MG63 (cell line): ENCODE measurements at regions not wholly inside any gene's neighbourhood (a gene's known extent, or its start where the extent isn't known, plus 50 kb on each side); places are given as distances from the start of the nearest gene placed in this dataset.
"Not testable (repeated sequence)": the region's sequence is repeated elsewhere in the genome, so short reads cannot be mapped to it uniquely, and the experiment has no call there.

Source experiments
- DNase-seq: peaks from one replicate; pipeline ENCODE4 v3.0.0-alpha.2; 2020
- H3K27me3 ChIP-seq: fragments of 250-450 bp; sonication (Bioruptor Pico); 2 replicates; pipeline ENCODE4 v1.5.1; 2020; ENCODE audit warnings: mild to moderate bottlenecking, moderate library complexity
- H3K36me3 ChIP-seq: fragments of 250-450 bp; sonication (Bioruptor Pico); 2 replicates; pipeline ENCODE4 v1.5.1; 2020; ENCODE audit warnings: mild to moderate bottlenecking, moderate library complexity
- H3K4me3 ChIP-seq: fragments of 250-450 bp; sonication (Bioruptor Pico); 2 replicates; pipeline ENCODE4 v1.5.1; 2020; ENCODE audit warnings: mild to moderate bottlenecking, moderate library complexity
- H3K9me3 ChIP-seq: fragments of 250-450 bp; sonication (Bioruptor Pico); 2 replicates; pipeline ENCODE4 v1.5.1; 2020; ENCODE audit warnings: mild to moderate bottlenecking, moderate library complexity

GRCh38 chr5:166596043-166596442, 1695.4 kb upstream of the WWC1 start:
- H3K4me3 ChIP-seq = no peak overlapping the region
- H3K36me3 ChIP-seq = no peaks in the 10 kb centered on the region
- H3K9me3 ChIP-seq = no peaks in the 10 kb centered on the region
- H3K27me3 ChIP-seq = no peaks in the 10 kb centered on the region
- no peak for DNase-seq

DNA sequence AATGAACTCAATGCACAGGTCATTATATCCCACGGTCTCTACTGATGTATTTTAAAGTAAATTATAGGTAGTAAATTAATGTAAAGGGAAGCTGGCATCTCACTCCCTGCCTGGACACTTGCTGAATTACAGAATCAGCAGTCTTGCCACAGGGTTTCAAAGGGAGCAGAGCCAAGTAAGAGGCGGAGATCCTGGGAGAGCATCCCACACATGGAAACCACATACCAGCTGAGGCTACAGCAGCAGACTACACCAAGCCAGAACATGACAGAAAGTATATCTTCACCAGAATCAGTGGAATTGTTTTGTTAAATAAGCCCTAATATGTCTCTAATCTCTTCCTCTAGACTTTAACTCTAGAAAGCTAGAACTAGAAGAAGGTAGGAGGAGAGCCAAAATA, 1689.2 kb upstream of the WWC1 start:
- H3K9me3 ChIP-seq = no peaks in the 10 kb centered on the region
- H3K36me3 ChIP-seq = no peaks in the 10 kb centered on the region
- no peak overlapping the region for H3K4me3 ChIP-seq
- H3K27me3 ChIP-seq = no peaks in the 10 kb centered on the region
- DNase-seq = no peak

GRCh38 chr5:166617507-166617906, 1673.9 kb upstream of the WWC1 start:
- Histone ChIP-seq H3K9me3 (0 out of 2 replicates have a peak, but pooled peaks cover 2% of the 10 kb centered on the region), H3K27me3 (no peaks in the 10 kb centered on the region), H3K4me3 (no peak overlapping the region), H3K36me3 (no peaks in the 10 kb centered on the region)
- no peak for DNase-seq

DNA sequence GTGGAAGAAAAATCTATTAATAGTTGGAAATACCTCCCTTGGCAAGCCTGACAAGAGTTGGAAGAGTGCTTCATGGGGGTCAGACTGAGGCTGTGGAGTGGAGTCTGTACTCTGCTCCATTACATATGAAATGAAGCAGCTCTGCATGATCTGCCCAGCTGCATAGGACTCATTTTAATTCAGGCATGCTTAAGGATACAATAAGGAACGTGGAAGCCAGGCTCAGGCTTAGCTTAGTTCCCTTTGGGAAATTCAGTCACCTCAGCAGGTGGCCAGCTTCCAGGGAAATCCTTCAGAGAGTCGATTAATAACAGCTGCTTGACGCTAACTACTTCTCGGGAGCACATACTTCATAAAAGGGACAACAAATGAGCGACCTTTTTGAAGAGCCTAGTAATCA, 1672.9 kb upstream of the WWC1 start:
- no peak overlapping the region for H3K4me3 ChIP-seq
- no peaks in the 10 kb centered on the region for H3K27me3 ChIP-seq
- no peak for DNase-seq
- no peaks in the 10 kb centered on the region for H3K36me3 ChIP-seq
- H3K9me3 ChIP-seq = 0 out of 2 replicates have a peak, but pooled peaks cover 2% of the 10 kb centered on the region

DNA sequence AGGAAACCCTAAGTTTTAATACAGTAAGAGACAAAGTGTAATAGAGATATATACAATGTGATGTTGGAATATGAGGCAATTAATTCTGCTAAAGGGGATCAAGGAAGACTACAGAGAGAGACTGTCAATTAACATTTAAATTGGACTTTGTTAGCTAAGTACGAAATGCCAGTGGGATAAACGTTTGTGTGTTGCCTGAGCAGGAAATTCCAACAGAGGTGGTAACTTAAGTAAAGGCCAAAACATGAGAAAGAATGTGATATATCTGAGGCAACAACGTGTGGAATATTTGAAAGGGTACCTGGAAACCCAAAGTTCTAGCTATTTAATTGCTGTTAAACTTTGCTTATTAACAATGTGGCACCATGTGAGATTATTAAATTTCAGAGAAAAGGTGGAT, 1666.9 kb upstream of the WWC1 start:
- Histone ChIP-seq H3K36me3 (no peaks in the 10 kb centered on the region), H3K27me3 (no peaks in the 10 kb centered on the region), H3K9me3 (no peaks in the 10 kb centered on the region), H3K4me3 (no peak overlapping the region)
- no peak for DNase-seq

DNA sequence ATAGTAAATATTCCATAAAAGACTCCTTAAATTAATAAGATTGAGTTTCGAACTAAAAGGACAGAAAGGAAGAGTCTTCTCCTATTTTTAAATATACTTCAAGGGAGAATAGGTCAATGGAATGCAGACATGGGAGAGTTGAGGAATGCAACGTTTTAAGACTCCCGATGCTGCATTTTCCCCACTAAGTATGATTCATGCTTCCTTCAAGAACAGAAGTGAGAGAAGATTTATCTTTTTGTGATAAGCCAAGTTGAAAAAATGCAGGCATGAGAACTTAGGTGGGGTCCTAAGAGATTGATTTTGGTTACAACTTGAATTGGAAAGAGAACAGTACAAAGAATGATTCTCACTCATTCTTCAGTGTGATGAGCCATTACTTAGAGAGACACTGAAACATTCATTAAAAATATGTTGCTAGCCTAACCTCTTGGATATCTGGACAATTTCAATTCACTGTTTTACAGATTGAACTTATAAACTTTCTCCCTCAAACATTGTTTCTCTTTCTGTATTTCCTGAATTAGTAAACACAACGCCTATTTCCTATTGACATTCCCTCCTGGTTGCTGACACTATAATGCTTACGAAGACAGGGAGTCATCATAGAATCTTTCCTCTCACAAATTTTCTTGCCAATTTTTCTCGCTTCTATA, 1666.1 kb upstream of the WWC1 start:
- no peak for DNase-seq
- Histone ChIP-seq H3K9me3 (no peaks in the 10 kb centered on the region), H3K4me3 (no peak overlapping the region), H3K27me3 (no peaks in the 10 kb centered on the region), H3K36me3 (no peaks in the 10 kb centered on the region)

GRCh38 chr5:166637295-166637694, 1654.2 kb upstream of the WWC1 start:
- no peaks in the 10 kb centered on the region; the same call in 1 of the 2 replicates for H3K27me3 ChIP-seq
- no peaks in the 10 kb centered on the region for H3K9me3 ChIP-seq
- H3K36me3 ChIP-seq = no peaks in the 10 kb centered on the region
- no peak for DNase-seq
- H3K4me3 ChIP-seq = no peak overlapping the region

DNA sequence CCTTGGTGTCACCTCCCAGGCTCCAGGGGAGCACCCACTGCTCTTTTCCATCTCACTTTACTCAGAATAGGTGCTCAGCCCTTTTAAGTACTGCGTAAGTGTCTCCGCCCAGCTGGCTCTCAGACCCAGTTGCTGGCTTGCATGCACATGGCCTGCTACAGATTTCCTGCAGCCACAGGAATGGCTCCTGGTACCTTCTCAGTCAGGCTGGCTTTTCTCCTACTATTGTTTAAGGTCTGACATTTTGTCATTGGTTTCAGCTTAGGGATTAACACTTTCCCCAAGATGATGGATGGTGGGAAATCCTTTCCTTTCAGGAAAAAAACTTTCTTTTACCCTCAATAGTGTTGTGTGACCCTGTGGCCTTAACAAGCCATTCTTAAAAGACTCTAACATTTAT, 1652.3 kb upstream of the WWC1 start:
- no peaks in the 10 kb centered on the region; the same call in 1 of the 2 replicates for H3K27me3 ChIP-seq
- H3K36me3 ChIP-seq = no peaks in the 10 kb centered on the region
- H3K4me3 ChIP-seq = no peak overlapping the region
- DNase-seq = peak; percentile 6
- no peaks in the 10 kb centered on the region for H3K9me3 ChIP-seq

GRCh38 chr5:166640136-166640535, 1651.3 kb upstream of the WWC1 start:
- H3K36me3 ChIP-seq, H3K9me3 ChIP-seq, H3K27me3 ChIP-seq, H3K4me3 ChIP-seq: not testable (repeated sequence)
- peak; percentile 85 for DNase-seq

DNA sequence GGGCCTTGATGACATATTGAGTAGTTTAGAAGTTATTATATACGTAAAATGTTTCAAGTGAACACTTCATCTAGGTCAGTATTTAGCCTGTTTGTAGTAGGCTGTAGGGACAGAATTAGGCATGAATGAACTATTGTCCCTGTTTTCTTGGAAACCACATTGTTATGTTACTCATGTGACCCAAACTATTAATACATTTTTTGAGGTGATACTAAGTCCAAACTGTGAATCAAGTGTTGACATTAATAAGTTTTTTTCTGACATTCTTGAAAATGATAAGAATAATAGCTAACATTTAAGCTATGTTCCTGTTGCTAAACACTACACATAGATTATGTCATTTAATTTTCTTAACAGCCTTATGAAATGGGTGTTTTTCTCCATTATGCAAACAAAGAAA, 1642.7 kb upstream of the WWC1 start:
- H3K4me3 ChIP-seq = no peak overlapping the region
- no peaks in the 10 kb centered on the region for H3K9me3 ChIP-seq
- DNase-seq = no peak
- no peaks in the 10 kb centered on the region; the same call in 1 of the 2 replicates for H3K27me3 ChIP-seq
- no peaks in the 10 kb centered on the region for H3K36me3 ChIP-seq

- Histone ChIP-seq H3K4me3 (no peak overlapping the region), H3K27me3 (no peaks in the 10 kb centered on the region), H3K9me3 (no peaks in the 10 kb centered on the region), H3K36me3 (no peaks in the 10 kb centered on the region)
- no peak for DNase-seq
Measured at GRCh38 chr5:166649676-166650075, 1641.8 kb upstream of the WWC1 start.

GRCh38 chr5:166651234-166651633, 1640.2 kb upstream of the WWC1 start:
- Histone ChIP-seq H3K9me3 (no peaks in the 10 kb centered on the region), H3K4me3 (no peak overlapping the region), H3K27me3 (no peaks in the 10 kb centered on the region), H3K36me3 (no peaks in the 10 kb centered on the region)
- DNase-seq = no peak

DNA sequence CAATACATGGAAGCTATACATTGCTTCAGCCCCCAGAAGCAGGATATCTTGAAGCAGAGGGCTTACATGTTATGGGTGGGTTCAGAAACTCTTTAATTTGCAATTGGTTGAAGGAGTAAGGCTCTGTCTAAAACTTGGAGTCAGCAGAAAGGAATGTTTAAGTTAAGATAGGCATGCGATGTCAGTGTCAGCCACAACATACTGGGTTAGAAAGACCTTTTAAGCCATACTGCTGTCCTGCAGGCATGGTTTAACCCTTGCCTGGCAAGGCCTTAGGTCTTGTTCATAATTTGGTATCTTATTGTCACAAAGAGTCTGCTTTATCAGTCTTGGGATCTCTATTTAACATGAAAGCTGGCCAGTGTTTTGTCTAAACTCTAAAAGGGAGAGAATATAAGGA, 1619.6 kb upstream of the WWC1 start:
- no peak overlapping the region for H3K4me3 ChIP-seq
- DNase-seq = no peak

GRCh38 chr5:166672431-166672830, 1619.0 kb upstream of the WWC1 start:
- H3K4me3 ChIP-seq = no peak overlapping the region
- no peak for DNase-seq
- H3K9me3 ChIP-seq = no peaks in the 10 kb centered on the region
- no peaks in the 10 kb centered on the region for H3K27me3 ChIP-seq
- H3K36me3 ChIP-seq = no peaks in the 10 kb centered on the region

More for the DNA sequence above, 1619.6 kb upstream of the WWC1 start:
- Histone ChIP-seq H3K27me3 (no peaks in the 10 kb centered on the region), H3K36me3 (no peaks in the 10 kb centered on the region), H3K9me3 (no peaks in the 10 kb centered on the region)

DNA sequence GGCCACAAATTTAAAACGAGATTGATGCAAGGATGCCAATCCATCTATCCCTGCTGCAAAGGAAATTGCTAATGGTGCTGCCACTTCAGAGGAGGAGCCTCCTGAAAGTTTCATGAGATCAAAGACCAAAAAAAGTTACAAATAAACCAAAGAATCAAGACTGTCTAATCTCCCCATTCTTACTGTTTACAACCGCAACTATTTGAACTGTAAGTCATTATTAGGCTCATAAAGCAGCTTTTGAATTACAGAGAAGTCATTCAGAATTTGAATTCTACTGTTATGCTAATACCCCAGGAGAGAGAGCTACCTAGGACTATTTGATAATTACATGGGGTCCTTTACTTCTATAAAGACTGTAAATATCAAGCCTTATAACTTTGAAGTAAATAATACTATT, 1613.6 kb upstream of the WWC1 start:
- no peak overlapping the region for H3K4me3 ChIP-seq
- no peaks in the 10 kb centered on the region for H3K36me3 ChIP-seq
- no peaks in the 10 kb centered on the region for H3K9me3 ChIP-seq
- H3K27me3 ChIP-seq = no peaks in the 10 kb centered on the region
- DNase-seq = no peak

DNA sequence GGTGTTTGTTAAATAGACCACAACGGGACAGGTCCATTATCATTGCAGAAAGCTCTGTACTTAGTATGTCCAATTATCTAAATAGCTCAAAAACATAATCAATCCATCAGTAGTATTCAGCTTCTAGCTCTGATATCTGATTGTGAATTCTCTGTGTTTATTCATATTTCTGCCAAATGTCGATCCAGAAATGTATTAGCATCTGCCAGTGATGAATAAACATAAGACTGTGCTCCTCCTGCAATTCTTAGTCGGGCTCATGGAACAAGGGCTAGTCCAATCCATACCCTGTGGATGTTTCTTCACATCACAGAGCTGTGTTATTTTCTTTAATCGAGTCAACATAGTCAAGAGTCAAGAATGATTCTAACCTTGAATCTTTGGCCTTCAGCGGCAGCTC, 1612.1 kb upstream of the WWC1 start:
- no peaks in the 10 kb centered on the region for H3K27me3 ChIP-seq
- no peak overlapping the region for H3K4me3 ChIP-seq
- no peaks in the 10 kb centered on the region for H3K36me3 ChIP-seq
- no peak for DNase-seq
- H3K9me3 ChIP-seq = no peaks in the 10 kb centered on the region

DNA sequence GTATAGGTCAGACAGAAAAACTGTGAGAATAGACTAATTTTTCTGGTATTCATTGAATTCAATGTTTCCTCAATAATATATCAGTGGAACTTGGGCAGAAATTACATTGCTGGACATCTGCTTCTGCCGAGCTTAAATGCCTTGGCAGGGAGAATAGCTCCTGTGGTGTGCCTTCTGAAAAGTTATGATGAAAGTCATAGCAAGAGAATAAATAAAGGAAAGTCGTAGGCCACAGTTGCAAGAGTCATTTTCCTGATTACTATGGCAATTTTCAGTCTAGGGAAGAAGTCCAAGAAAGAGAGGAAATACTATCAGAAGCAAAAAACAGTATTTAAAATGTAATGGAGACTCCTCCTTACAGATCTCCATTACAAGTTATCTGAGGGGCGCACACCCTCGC, 1596.1 kb upstream of the WWC1 start:
- Histone ChIP-seq H3K36me3 (no peaks in the 10 kb centered on the region), H3K4me3 (no peak overlapping the region), H3K9me3 (no peaks in the 10 kb centered on the region), H3K27me3 (no peaks in the 10 kb centered on the region)
- peak; percentile 17 for DNase-seq

DNA sequence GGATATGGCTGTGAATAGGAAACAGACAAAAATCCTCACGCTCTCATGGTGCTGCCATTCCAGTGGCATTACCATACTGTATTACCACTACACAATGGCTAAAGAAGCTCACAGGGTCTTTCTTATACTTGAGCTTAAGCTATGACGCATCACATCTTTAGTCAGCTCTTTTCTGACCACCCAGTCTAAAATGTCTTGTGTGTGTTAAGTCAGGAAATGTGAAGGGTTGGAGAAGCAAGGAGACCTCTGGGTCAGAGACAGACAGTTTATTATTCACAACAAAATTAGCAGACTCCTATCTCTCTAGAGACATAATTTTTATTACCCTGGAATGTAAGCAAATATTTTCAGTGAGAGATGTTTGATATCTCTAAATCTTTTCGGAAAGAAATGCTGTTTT, 1583.2 kb upstream of the WWC1 start:
- Histone ChIP-seq H3K9me3 (no peaks in the 10 kb centered on the region), H3K27me3 (no peaks in the 10 kb centered on the region), H3K4me3 (no peak overlapping the region), H3K36me3 (no peaks in the 10 kb centered on the region)
- no peak for DNase-seq

DNA sequence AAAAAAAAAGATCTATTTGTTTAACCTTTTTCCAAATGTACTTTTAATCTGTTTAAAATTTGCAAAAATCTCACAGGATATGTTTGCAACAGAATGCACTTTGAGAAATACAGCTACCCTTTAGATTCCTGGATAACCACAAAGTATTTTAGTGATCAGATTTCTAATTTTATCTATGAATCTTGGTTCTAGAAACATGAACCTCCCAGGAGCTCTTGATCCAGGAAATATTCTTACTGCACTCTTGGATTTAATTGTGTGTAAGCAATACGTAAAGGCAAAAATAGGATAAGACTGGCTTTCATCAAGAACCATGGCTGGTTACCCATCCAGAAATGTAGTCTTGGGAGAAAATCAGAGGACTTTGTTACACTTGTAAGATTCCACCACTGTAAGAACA, 1581.8 kb upstream of the WWC1 start:
- no peak overlapping the region for H3K4me3 ChIP-seq
- no peaks in the 10 kb centered on the region for H3K36me3 ChIP-seq
- H3K9me3 ChIP-seq = no peaks in the 10 kb centered on the region
- no peaks in the 10 kb centered on the region for H3K27me3 ChIP-seq
- DNase-seq = no peak
